NT2/D1 (cell line): ENCODE measurements at regions not wholly inside any gene's neighbourhood (a gene's known extent, or its start where the extent isn't known, plus 50 kb on each side); places are given as distances from the start of the nearest gene placed in this dataset.

Experiments
- SUZ12 ChIP-seq: IDR thresholded peaks from 2 replicates; pipeline ENCODE4 v1.6.1; 2011; ENCODE audit not compliant: insufficient read length, insufficient read depth; ENCODE audit errors: extremely low read depth
- YY1 ChIP-seq: IDR thresholded peaks from 2 replicates; pipeline ENCODE4 v1.6.1; 2011; ENCODE audit not compliant: insufficient read length, insufficient read depth
- ZNF274 ChIP-seq: IDR thresholded peaks from 2 replicates; pipeline ENCODE4 v1.6.1; 2011; ENCODE audit warnings: mild to moderate bottlenecking, low read depth, low read length

DNA sequence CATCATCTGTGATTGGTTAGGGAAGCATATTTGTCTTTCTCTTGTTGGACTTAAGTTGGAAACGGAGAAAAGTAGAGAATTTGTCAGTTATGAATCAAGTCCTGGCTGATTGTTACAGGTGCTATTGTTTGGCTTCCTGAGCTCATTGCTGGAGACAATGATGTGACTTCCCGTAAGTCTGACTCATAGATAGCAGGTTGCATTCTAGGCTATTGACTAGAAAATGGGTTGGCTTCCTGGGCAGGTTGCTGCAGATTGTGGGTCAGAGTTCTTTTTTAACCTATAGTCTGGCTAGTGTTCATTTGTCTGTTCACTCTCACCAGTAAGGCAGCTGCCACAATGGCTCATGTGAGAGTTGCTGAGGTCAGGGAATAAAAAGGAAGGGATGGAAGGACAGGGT, 101.5 kb downstream of the CCNA1 start:
- TF ChIP-seq SUZ12 = no peak
- TF ChIP-seq ZNF274 = no peak
- no peak for TF ChIP-seq YY1
